ENCODE measurements at regions not wholly inside any gene's neighbourhood (a gene's known extent, or its start where the extent isn't known, plus 50 kb on each side); places are given as distances from the start of the nearest gene placed in this dataset.
"Not testable (repeated sequence)": the region's sequence is repeated elsewhere in the genome, so short reads cannot be mapped to it uniquely, and the experiment has no call there.

GRCh38 chr9:6160579-6160978 lies 55.0 kb upstream of the IL33 start:
- no peak for DNase-seq (ENCODE audit: low read depth in 4 of 4, low spot score in 3 of 4)

GRCh38 chr9:6153425-6153824 lies 62.2 kb upstream of the IL33 start:
- DNase-seq (ENCODE audit: low read depth in 4 of 4, low spot score in 3 of 4): no peak

GRCh38 chr9:6152788-6153187 lies 62.8 kb upstream of the IL33 start:
- DNase-seq (ENCODE audit: low read depth in 4 of 4, low spot score in 3 of 4): no peak

- DNase-seq (ENCODE audit: low read depth in 4 of 4, low spot score in 3 of 4): no peak
Observed at GRCh38 chr9:6150483-6150882, 65.1 kb upstream of the IL33 start.

GRCh38 chr9:6149315-6149714 lies 66.3 kb upstream of the IL33 start:
- no peak for DNase-seq (ENCODE audit: low read depth in 4 of 4, low spot score in 3 of 4)

GRCh38 chr9:6147846-6148245 lies 67.8 kb upstream of the IL33 start:
- DNase-seq (ENCODE audit: low read depth in 4 of 4, low spot score in 3 of 4): no peak

- no peak for DNase-seq (ENCODE audit: low read depth in 4 of 4, low spot score in 3 of 4)
Observed at GRCh38 chr9:6144947-6145346, 70.7 kb upstream of the IL33 start.

- DNase-seq (ENCODE audit: low read depth in 4 of 4, low spot score in 3 of 4): no peak
Observed at GRCh38 chr9:6142799-6143454, 72.7 kb upstream of the IL33 start.

GRCh38 chr9:6135780-6136179 lies 79.8 kb upstream of the IL33 start:
- not testable (repeated sequence) for DNase-seq (ENCODE audit: low read depth in 4 of 4, low spot score in 3 of 4)

GRCh38 chr9:6134661-6135180 lies 80.9 kb upstream of the IL33 start:
- no peak for DNase-seq (ENCODE audit: low read depth in 4 of 4, low spot score in 3 of 4)

- DNase-seq (ENCODE audit: low read depth in 4 of 4, low spot score in 3 of 4): no peak
Observed at GRCh38 chr9:6133346-6134063, 82.1 kb upstream of the IL33 start.

GRCh38 chr9:6132650-6133049 lies 83.0 kb upstream of the IL33 start:
- DNase-seq (ENCODE audit: low read depth in 4 of 4, low spot score in 3 of 4): no peak

- no peak for DNase-seq (ENCODE audit: low read depth in 4 of 4, low spot score in 3 of 4)
Observed at GRCh38 chr9:6128030-6128429, 87.6 kb upstream of the IL33 start.

GRCh38 chr9:6126377-6126776 lies 89.2 kb upstream of the IL33 start:
- DNase-seq (ENCODE audit: low read depth in 4 of 4, low spot score in 3 of 4): no peak

GRCh38 chr9:6123416-6123815 lies 92.2 kb upstream of the IL33 start:
- no peak for DNase-seq (ENCODE audit: low read depth in 4 of 4, low spot score in 3 of 4)

GRCh38 chr9:6121707-6122106 lies 93.9 kb upstream of the IL33 start:
- DNase-seq (ENCODE audit: low read depth in 4 of 4, low spot score in 3 of 4): no peak

GRCh38 chr9:6114424-6114823 lies 99.0 kb upstream of the RANBP6 start:
- DNase-seq (ENCODE audit: low read depth in 4 of 4, low spot score in 3 of 4): no peak

- DNase-seq (ENCODE audit: low read depth in 4 of 4, low spot score in 3 of 4): no peak
Observed at GRCh38 chr9:6113819-6114218, 98.4 kb upstream of the RANBP6 start.

- no peak for DNase-seq (ENCODE audit: low read depth in 4 of 4, low spot score in 3 of 4)
Observed at GRCh38 chr9:6113312-6113711, 97.9 kb upstream of the RANBP6 start.

GRCh38 chr9:6109986-6110385 lies 94.6 kb upstream of the RANBP6 start:
- no peak for DNase-seq (ENCODE audit: low read depth in 4 of 4, low spot score in 3 of 4)

GRCh38 chr9:6109571-6109970 lies 94.1 kb upstream of the RANBP6 start:
- no peak for DNase-seq (ENCODE audit: low read depth in 4 of 4, low spot score in 3 of 4)

- DNase-seq (ENCODE audit: low read depth in 4 of 4, low spot score in 3 of 4): peak in 2 of 4 donors; percentile 8 to 9
Observed at GRCh38 chr9:6106711-6107339, 91.4 kb upstream of the RANBP6 start.

All from left renal pelvis (tissue), 4 donors.